GM19395 (cell line): ENCODE measurements at regions not wholly inside any gene's neighbourhood (a gene's known extent, or its start where the extent isn't known, plus 50 kb on each side); places are given as distances from the start of the nearest gene placed in this dataset.
"Not testable (repeated sequence)": the region's sequence is repeated elsewhere in the genome, so short reads cannot be mapped to it uniquely, and the experiment has no call there.

Experiments
- ATAC-seq: cut with Tn5 transposase; IDR thresholded peaks from one replicate; pipeline ENCODE4 v1.9.1; 2021; ENCODE audit warnings: mild to moderate bottlenecking, moderate library complexity; ENCODE audit not compliant: unreplicated experiment

GRCh38 chr4:124945422-124945821, 232.9 kb upstream of the ANKRD50 start:
- ATAC-seq: no peak

- ATAC-seq: no peak
These were observed 231.4 kb upstream of the ANKRD50 start for GRCh38 chr4:124943938-124944337.

- no peak for ATAC-seq
These were observed 230.8 kb upstream of the ANKRD50 start for GRCh38 chr4:124943145-124943889.

- no peak for ATAC-seq
These were observed 228.7 kb upstream of the ANKRD50 start for GRCh38 chr4:124941267-124941666.

GRCh38 chr4:124940387-124940786, 227.9 kb upstream of the ANKRD50 start:
- ATAC-seq: no peak

GRCh38 chr4:124939908-124940307, 227.4 kb upstream of the ANKRD50 start:
- ATAC-seq: no peak

GRCh38 chr4:124938836-124939235, 226.3 kb upstream of the ANKRD50 start:
- no peak for ATAC-seq

- ATAC-seq: no peak
These were observed 225.5 kb upstream of the ANKRD50 start for GRCh38 chr4:124937993-124938392.

- no peak for ATAC-seq
These were observed 223.9 kb upstream of the ANKRD50 start for GRCh38 chr4:124936427-124936826.

- ATAC-seq: no peak
These were observed 222.4 kb upstream of the ANKRD50 start for GRCh38 chr4:124934916-124935315.

GRCh38 chr4:124933521-124933920, 221.0 kb upstream of the ANKRD50 start:
- ATAC-seq: no peak

- no peak for ATAC-seq
These were observed 219.9 kb upstream of the ANKRD50 start for GRCh38 chr4:124932447-124932846.

GRCh38 chr4:124931050-124931449, 218.5 kb upstream of the ANKRD50 start:
- no peak for ATAC-seq

GRCh38 chr4:124922748-124923147, 210.2 kb upstream of the ANKRD50 start:
- not testable (repeated sequence) for ATAC-seq

GRCh38 chr4:124918559-124919122, 206.1 kb upstream of the ANKRD50 start:
- no peak for ATAC-seq

- no peak for ATAC-seq
These were observed 202.5 kb upstream of the ANKRD50 start for GRCh38 chr4:124915073-124915472.

- ATAC-seq: no peak
These were observed 200.7 kb upstream of the ANKRD50 start for GRCh38 chr4:124913237-124913636.

GRCh38 chr4:124910327-124910726, 197.8 kb upstream of the ANKRD50 start:
- ATAC-seq: no peak

- no peak for ATAC-seq
These were observed 195.3 kb upstream of the ANKRD50 start for GRCh38 chr4:124907881-124908280.

GRCh38 chr4:124905441-124905840, 192.9 kb upstream of the ANKRD50 start:
- ATAC-seq: no peak

- ATAC-seq: no peak
These were observed 192.3 kb upstream of the ANKRD50 start for GRCh38 chr4:124904723-124905388.
